ENCODE measurements at regions not wholly inside any gene's neighbourhood (a gene's known extent, or its start where the extent isn't known, plus 50 kb on each side); places are given as distances from the start of the nearest gene placed in this dataset.
"Not testable (repeated sequence)": the region's sequence is repeated elsewhere in the genome, so short reads cannot be mapped to it uniquely, and the experiment has no call there.

DNA sequence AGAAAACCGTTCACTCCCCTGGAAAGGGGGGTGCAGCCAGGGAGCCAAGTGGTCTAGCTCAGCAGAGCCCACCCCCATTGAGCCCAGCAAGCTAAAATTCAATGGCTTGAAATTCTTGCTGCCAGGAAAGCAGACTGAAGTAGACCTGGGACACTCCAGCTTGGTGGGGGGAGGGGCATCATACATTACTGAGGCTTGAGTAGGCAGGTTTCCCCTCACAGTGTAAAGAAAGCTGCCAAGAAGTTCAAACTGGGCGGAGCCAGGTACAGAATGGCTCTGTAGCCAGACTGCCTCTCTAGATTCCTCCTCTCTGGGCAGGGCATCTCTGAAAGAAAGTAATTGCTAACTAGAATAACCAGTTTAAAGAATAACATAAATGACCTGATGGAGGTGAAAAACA lies 372.3 kb upstream of the F9 start:
- no peak overlapping the region for H3K27ac Mint-ChIP-seq
- no peaks in the 10 kb centered on the region for H3K27me3 Mint-ChIP-seq
- CTCF ChIA-PET = no interaction called here
- no peak overlapping the region for H3K4me3 Mint-ChIP-seq
- H3K4me1 Mint-ChIP-seq = no peaks in the 10 kb centered on the region
- no peaks in the 10 kb centered on the region for H3K36me3 Mint-ChIP-seq
- no peak for DNase-seq
- peaks cover 5% of the 10 kb centered on the region for H3K9me3 Mint-ChIP-seq

DNA sequence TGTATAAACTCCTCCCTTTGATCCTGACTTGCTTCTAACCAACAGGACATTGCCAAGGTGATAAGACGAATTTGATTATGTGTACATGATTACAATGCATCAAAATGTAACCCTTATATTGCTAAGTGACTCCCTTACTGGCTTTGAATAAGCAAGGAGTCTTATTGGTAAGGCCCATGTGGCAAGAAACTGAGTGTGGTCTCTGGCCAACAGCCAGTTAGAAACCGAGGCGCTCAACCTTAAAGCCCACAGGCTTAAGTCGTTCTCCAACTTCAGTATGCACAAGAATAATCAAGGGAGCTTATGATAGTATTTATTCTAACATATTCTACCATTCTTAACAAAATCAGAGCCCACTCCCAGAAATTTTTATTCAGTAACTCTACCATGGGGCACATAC lies 374.2 kb upstream of the F9 start:
- H3K4me3 Mint-ChIP-seq = no peak overlapping the region
- no peak overlapping the region for H3K27ac Mint-ChIP-seq
- H3K9me3 Mint-ChIP-seq = peaks cover 5% of the 10 kb centered on the region
- no peaks in the 10 kb centered on the region for H3K4me1 Mint-ChIP-seq
- H3K27me3 Mint-ChIP-seq = no peaks in the 10 kb centered on the region
- CTCF ChIA-PET = no interaction called here
- no peaks in the 10 kb centered on the region for H3K36me3 Mint-ChIP-seq
- DNase-seq = no peak

DNA sequence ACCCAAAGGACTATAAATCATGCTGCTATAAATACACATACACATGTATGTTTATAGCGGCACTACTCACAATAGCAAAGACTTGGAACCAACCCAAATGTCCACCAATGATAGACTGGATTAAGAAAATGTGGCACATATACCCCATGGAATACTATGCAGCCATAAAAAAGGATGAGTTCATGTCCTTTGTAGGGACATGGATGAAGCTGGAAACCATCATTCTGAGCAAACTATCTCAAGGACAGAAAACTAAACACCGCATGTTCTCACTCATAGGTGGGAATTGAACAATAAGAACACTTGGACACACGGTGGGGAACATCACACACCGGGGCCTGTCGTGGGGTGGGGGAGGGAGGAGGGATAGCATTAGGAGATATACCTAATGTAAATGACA lies 383.9 kb upstream of the F9 start:
- CTCF ChIA-PET, H3K36me3 Mint-ChIP-seq, H3K9me3 Mint-ChIP-seq, H3K4me3 Mint-ChIP-seq, H3K27ac Mint-ChIP-seq, H3K27me3 Mint-ChIP-seq, DNase-seq, H3K4me1 Mint-ChIP-seq: not testable (repeated sequence)

DNA sequence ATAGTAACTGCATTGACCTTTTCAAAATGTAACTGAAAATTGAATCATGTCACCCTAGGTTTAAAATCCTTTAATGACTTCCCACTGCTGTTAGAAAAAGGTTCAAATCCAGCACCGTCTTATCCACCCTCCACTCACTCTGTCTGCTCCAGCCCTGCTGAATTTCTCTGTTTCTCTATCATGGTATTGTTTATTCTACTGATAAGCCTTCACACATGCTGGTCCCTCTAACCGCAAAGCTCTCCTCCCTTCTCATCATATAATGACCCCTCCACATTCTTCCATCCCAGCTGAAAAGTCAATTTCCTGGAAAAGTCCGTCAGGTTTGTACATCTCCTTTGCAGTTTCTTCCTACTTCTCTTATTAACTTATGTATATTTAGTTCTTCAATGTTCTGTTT lies 389.2 kb upstream of the F9 start:
- no peaks in the 10 kb centered on the region for H3K36me3 Mint-ChIP-seq
- DNase-seq = no peak
- H3K4me3 Mint-ChIP-seq = no peak overlapping the region
- CTCF ChIA-PET = no interaction called here
- H3K4me1 Mint-ChIP-seq = no peaks in the 10 kb centered on the region
- H3K9me3 Mint-ChIP-seq = peaks cover 2% of the 10 kb centered on the region
- no peak overlapping the region for H3K27ac Mint-ChIP-seq
- H3K27me3 Mint-ChIP-seq = no peaks in the 10 kb centered on the region

DNA sequence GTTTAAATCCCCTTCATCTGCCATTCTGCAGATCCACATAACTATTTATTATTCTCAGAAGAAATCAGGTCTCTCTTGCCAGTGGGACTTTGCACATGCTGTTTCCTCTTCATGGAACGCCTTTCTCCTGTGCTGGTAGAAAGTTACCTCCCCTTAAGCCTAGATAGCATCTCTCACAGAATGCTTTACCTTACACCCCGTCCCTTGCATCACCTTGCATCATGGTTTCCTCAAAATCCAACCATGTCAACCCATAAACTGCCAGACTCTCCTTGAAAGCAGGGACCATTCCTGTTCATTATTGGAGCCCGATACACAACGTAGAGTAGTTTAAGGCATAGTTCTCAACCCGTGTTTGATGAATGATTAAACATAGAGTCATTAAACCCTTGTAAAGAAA lies 396.2 kb upstream of the F9 start:
- DNase-seq = no peak
- Mint-ChIP-seq H3K27me3 (no peaks in the 10 kb centered on the region), H3K36me3 (no peaks in the 10 kb centered on the region), H3K9me3 (no peaks in the 10 kb centered on the region), H3K4me1 (no peaks in the 10 kb centered on the region), H3K4me3 (no peak overlapping the region), H3K27ac (no peak overlapping the region)
- CTCF ChIA-PET = no interaction called here

DNA sequence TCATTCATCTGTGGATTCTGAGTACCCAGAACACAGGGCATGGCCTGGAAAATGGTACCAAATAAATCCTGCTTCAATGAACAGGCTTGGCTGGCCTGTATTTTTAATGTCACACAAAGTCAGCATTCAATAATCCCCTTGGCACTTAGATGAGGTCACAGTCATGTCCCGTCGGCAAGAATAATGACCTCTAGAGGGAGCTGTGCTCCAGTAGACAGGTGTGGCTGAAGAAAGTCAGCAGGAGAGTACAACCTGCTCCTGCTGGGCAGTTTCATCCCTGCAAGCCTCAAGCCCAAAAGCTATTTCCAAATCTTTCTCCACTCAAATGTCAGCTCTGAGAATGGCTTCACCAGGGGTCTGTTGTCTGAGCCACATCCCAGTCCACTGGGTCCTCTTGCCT lies 404.0 kb upstream of the F9 start:
- H3K27ac Mint-ChIP-seq = no peak overlapping the region
- CTCF ChIA-PET = interaction anchor here (0.6 kb wide), 1 partner anchor 250 kb away, joined by 4 read pairs; no protein-coding TSS in a partner anchor
- no peak for DNase-seq
- H3K27me3 Mint-ChIP-seq = no peaks in the 10 kb centered on the region
- no peaks in the 10 kb centered on the region for H3K4me1 Mint-ChIP-seq
- no peak overlapping the region for H3K4me3 Mint-ChIP-seq
- no peaks in the 10 kb centered on the region for H3K36me3 Mint-ChIP-seq
- H3K9me3 Mint-ChIP-seq = no peaks in the 10 kb centered on the region

DNA sequence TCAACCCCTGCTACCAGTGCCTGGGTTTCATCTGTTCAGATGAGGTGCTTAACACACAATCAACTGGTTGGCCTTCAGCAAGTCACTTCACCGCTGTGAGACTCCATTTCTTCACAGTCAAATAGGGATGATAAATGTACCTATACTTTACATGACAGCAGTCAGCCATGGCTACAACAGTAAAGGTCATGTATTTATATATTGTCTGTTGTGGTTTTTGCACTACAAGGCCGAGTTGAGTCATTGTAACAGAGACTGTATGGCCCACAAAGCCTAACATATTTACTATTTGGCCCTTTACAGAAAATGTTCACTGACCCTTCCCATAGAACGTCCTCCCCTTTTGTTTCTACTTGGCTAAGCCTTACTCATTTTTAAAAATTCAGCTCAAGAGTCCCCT lies 404.6 kb upstream of the F9 start:
- H3K36me3 Mint-ChIP-seq = no peaks in the 10 kb centered on the region
- no peak for DNase-seq
- H3K27ac Mint-ChIP-seq = no peak overlapping the region
- H3K4me3 Mint-ChIP-seq = no peak overlapping the region
- H3K4me1 Mint-ChIP-seq = no peaks in the 10 kb centered on the region
- no peaks in the 10 kb centered on the region for H3K9me3 Mint-ChIP-seq
- H3K27me3 Mint-ChIP-seq = no peaks in the 10 kb centered on the region
- CTCF ChIA-PET = no interaction called here

DNA sequence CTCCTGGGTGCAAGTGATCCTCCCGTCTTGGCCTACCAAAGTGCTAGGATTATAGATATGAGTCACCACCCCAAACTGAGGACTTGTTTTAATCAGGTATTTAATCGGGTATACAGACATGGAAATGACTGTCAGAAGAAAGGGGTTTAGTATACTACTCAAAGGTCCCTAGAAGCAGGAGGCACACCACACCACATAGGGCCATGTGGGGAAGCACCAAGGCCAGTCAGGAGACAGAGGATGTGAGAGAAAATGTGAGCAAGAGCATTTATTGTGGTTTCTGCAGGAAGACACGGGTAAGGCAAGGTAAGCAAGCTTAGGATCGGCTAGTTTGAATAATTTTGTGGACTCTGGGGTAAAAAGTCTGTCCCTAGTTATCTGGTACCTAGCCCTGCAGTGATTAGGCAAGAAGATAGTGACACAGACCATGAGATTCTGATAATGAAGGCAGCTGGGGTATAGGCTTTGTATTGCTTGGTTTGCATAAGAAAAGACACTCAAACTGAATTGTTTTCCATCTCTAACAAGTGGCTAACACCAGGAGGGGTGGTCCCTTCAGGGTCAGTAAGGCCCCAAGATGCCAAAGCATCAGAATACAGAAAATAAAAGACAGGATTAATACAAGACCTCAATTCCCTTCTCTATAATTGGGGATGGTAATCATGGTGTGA lies 408.8 kb upstream of the F9 start:
- Mint-ChIP-seq H3K27me3 (no peaks in the 10 kb centered on the region), H3K9me3 (no peaks in the 10 kb centered on the region), H3K36me3 (no peaks in the 10 kb centered on the region), H3K27ac (no peak overlapping the region), H3K4me3 (no peak overlapping the region), H3K4me1 (no peaks in the 10 kb centered on the region)
- DNase-seq = no peak
- CTCF ChIA-PET = no interaction called here

DNA sequence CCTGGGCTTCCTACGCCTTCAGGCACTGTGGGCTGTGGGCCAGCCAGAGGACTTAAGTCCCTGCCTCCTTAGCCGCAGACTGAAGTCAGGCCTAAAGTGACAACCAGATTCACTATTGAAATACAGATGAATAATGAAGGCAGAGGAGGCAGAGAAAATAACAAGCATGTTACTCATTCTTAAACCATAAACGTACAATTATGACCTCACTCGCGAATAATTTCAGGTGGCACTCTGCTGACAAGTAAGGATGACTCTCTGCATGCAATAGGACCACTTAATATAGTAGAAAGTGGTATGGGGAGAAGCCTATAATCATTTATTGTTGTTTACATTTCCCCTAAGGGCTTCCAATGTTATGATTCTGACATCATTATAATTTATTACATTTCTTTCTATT lies 409.2 kb upstream of the FGF13 start:
- no peak for DNase-seq
- CTCF ChIA-PET = no interaction called here
- H3K9me3 Mint-ChIP-seq = no peaks in the 10 kb centered on the region
- no peak overlapping the region for H3K27ac Mint-ChIP-seq
- no peaks in the 10 kb centered on the region for H3K36me3 Mint-ChIP-seq
- no peaks in the 10 kb centered on the region for H3K27me3 Mint-ChIP-seq
- H3K4me3 Mint-ChIP-seq = no peak overlapping the region
- no peaks in the 10 kb centered on the region for H3K4me1 Mint-ChIP-seq

DNA sequence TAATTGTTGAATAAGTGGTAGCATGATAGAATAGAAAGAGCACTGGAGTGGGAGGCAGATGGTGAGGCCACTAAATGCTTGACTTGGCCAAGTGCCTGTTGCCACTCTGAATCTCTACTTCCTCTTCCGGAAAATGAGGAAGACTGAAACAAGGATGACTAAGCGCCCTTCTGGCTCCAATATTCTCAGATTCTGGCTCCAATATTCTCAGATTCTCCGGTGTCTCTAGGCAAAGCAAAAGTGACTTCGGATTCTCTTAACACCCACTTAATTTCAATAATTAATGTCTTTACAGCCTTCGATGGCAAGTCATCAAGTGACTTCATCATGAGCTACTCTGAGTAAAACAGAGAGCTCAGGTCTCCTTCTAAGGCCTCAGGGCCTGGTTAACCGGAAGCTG lies 402.2 kb upstream of the FGF13 start:
- H3K27me3 Mint-ChIP-seq = no peaks in the 10 kb centered on the region
- no peaks in the 10 kb centered on the region for H3K36me3 Mint-ChIP-seq
- H3K4me3 Mint-ChIP-seq = no peak overlapping the region
- no peaks in the 10 kb centered on the region for H3K4me1 Mint-ChIP-seq
- no peaks in the 10 kb centered on the region for H3K9me3 Mint-ChIP-seq
- no peak overlapping the region for H3K27ac Mint-ChIP-seq
- DNase-seq = no peak
- CTCF ChIA-PET = no interaction called here

DNA sequence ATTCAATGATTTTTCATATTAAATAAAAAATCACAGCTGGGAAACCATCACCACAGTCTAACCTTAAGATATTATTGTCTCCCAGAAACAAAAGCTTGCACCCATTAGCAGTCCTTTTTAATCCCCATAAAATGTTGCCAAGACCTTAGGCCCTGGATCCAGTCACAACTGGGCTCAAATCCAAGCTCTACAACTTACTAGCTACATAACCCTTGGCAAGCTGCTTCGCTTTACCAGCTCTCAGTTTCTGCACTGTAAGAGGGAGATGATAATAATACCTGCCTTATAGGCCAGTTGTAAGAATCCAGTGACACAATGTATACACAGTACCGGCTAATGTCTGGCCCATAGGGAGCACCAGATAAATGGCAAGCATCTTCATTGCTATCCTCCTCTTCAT lies 400.9 kb upstream of the FGF13 start:
- Mint-ChIP-seq H3K9me3 (no peaks in the 10 kb centered on the region), H3K27ac (no peak overlapping the region), H3K36me3 (no peaks in the 10 kb centered on the region), H3K27me3 (no peaks in the 10 kb centered on the region), H3K4me3 (no peak overlapping the region), H3K4me1 (no peaks in the 10 kb centered on the region)
- no peak for DNase-seq
- CTCF ChIA-PET = no interaction called here

DNA sequence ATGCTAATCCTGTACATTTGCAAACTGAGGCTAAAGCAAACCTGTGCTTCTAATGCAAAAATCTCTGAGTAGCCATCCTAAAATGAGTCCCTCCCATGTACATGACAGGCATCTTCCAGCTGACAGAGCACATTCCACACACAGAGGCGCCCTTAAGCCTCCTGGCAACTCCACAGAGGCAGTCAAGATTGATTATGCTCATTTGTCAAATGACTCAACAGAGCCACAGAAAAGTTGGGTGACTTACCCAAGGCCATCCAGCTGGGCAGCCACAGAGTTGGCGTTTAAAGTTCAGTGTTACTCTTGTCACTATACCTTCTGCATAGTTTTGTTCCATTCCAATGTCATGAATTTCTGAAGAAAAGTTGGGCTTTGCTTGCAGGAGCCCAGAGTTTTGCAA lies 394.6 kb upstream of the FGF13 start:
- H3K27ac Mint-ChIP-seq = no peak overlapping the region
- CTCF ChIA-PET = no interaction called here
- H3K36me3 Mint-ChIP-seq = no peaks in the 10 kb centered on the region
- no peak overlapping the region for H3K4me3 Mint-ChIP-seq
- no peaks in the 10 kb centered on the region for H3K9me3 Mint-ChIP-seq
- no peaks in the 10 kb centered on the region for H3K27me3 Mint-ChIP-seq
- H3K4me1 Mint-ChIP-seq = no peaks in the 10 kb centered on the region
- no peak for DNase-seq

DNA sequence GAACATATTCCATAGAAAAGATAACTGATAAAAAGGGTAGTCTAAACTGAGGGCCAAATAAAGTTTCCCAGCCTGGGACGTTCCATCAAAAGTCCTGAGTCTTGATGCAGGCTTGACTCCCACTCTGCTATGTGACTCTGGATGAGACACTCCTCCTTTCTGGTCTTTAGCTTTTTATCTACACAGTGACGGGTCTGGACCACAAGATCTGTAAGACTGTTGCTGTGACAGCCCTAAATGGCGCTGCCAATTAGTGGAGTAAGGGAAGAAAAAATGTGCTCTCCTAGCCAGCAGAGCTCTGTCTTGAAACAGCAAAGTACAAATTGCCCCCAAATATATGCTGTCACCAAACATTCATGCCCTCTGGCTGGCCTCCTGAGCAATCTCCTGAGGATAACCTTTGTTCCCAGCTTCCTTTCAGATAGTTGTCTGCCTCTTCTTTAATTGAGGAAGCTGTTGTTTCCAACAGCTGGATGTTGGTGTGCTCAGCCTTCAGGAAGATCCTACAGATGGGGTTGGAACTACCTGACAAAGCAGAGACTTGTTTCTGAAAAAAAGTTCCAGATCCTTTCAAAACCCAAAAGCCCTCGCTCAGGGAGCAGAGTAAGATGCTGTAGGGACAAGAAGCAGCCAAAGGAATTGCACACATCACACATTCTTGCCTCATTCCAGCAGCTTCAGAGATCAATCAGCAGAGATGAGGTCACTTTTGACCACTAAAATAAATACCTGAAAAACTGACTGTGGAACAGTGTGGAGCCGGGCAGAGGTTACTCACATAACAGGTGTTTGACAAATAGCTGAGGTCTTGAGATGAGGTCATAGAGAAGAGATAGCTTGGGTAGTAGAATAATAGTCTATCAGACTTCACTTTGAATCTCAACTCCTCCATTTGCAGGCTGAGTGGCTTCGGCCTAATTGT lies 383.4 kb upstream of the FGF13 start:
- CTCF ChIA-PET = no interaction called here
- DNase-seq = no peak
- Mint-ChIP-seq H3K36me3 (no peaks in the 10 kb centered on the region), H3K4me3 (no peak overlapping the region), H3K4me1 (no peaks in the 10 kb centered on the region), H3K27ac (no peak overlapping the region), H3K27me3 (no peaks in the 10 kb centered on the region), H3K9me3 (no peaks in the 10 kb centered on the region)

DNA sequence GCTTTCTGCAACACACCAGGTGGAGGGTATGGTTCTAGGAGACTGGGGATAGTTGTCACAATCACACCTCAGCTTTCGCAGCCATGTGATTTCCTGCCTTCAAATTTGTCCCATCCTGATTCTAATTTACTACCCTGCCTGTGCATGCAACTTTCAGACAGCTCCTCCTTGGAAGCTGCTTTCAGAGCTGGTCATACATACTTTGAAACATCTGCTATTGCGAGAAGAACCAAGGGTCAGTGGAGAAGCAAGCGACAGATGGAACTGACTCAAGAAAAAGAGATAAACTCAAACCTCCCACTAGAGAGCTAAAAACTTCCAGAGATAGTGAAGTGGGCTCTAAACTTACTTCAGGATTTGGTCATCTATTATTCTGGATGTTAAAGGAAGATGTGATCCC lies 381.7 kb upstream of the FGF13 start:
- Mint-ChIP-seq H3K36me3 (no peaks in the 10 kb centered on the region), H3K4me3 (no peak overlapping the region), H3K4me1 (no peaks in the 10 kb centered on the region), H3K27me3 (no peaks in the 10 kb centered on the region), H3K9me3 (no peaks in the 10 kb centered on the region), H3K27ac (no peak overlapping the region)
- CTCF ChIA-PET = no interaction called here
- no peak for DNase-seq

DNA sequence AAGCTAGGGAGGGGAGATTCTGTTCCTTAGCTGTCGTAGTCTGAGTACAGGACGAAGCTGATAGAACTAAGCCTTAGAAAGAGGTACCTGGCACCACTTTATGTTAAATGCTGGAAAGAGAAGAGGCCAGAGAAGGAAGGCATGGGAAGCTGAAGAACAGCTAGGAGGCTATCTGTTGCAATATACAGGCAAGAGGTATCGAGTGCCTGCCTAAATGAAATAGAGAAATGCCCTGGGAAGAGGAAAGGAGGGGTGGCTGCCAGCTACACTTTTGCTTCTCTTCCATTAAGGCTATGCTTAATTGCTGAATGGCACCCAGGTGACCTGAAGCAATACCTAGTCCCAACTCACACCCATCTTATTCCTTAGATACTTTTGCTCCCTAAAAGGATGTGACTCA lies 380.4 kb upstream of the FGF13 start:
- H3K27me3 Mint-ChIP-seq = no peaks in the 10 kb centered on the region
- H3K36me3 Mint-ChIP-seq = no peaks in the 10 kb centered on the region
- no peak for DNase-seq
- CTCF ChIA-PET = no interaction called here
- H3K4me1 Mint-ChIP-seq = no peaks in the 10 kb centered on the region
- H3K27ac Mint-ChIP-seq = no peak overlapping the region
- no peak overlapping the region for H3K4me3 Mint-ChIP-seq
- no peaks in the 10 kb centered on the region for H3K9me3 Mint-ChIP-seq
